Astrocyte (in vitro differentiated cells and primary cell): ENCODE measurements at regions not wholly inside any gene's neighbourhood (a gene's known extent, or its start where the extent isn't known, plus 50 kb on each side); places are given as distances from the start of the nearest gene placed in this dataset.

Experiments used
- CTCF ChIP-seq: IDR thresholded peaks from 2 replicates; pipeline ENCODE4 v1.5.1; 2011; ENCODE audit warnings: low read depth, mild to moderate bottlenecking, inconsistent platforms, low read length, moderate library complexity; ENCODE audit not compliant: insufficient read depth
- EZH2 ChIP-seq: IDR thresholded peaks from 2 replicates; pipeline ENCODE4 v1.6.1; 2012; ENCODE audit warnings: mild to moderate bottlenecking, low read length, inconsistent platforms; ENCODE audit not compliant: insufficient read depth

DNA sequence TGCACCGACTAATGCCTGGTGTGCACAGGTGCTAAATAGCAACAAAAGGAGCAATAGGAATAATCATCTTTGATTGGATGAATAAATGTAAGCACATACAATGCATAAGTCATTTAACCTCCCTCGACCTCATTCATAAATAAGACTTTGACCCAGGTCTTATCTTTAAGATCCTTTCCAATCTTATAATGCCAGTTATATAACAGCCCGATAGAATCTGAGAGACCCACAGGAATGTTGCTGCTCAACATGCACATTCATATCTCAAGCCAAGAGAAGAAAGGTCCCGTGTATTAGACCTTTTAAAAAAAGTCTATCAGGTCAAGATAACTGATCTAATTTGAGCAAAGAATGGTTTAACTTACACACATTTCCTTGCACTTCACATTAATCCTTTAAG lies 146.8 kb upstream of the SOX9 start:
- TF ChIP-seq CTCF (no peak), EZH2 (no peak)
